ENCODE measurements at regions not wholly inside any gene's neighbourhood (a gene's known extent, or its start where the extent isn't known, plus 50 kb on each side); places are given as distances from the start of the nearest gene placed in this dataset.

DNA sequence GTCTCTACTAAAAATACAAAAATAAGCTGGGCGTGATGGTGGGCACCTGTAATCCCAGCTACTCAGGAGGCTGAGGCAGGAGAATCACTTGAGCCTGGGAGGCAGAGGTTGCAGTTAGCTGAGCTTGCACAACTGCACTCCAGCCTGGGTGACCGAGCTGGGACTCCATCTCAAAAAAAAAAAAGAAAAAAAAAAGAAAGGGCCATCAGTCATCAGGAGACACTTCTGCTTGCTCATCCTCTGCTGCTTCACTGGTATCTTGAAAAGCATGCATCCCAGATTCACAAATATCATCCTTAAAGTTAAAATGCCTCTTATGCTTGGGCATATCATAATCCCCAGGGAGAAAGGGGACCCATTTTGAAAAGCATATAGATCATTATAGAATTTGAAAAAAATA, 176.6 kb upstream of the NR2F2 start:
- no peaks in the 10 kb centered on the region for H3K79me2 ChIP-seq (ENCODE audit: control insufficient read depth in 1 of 2, insufficient read depth in 2 of 2, low read length in 2 of 2)
- ChIA-PET CTCF (ENCODE audit: partially characterized antibody) (no interaction called here), POLR2A (ENCODE audit: partially characterized antibody) (no interaction called here)
- no peak overlapping the region for H3K14ac ChIP-seq (ENCODE audit: insufficient read length)
- H4K8ac ChIP-seq (ENCODE audit: extremely low read depth, insufficient read depth, low read length): no peak overlapping the region
- no peak overlapping the region for H2BK120ac ChIP-seq (replicated peaks; ENCODE audit: low read depth, low read length)
- FAIRE-seq (no peak), DNase-seq (ENCODE audit: low read depth in 1 of 2, low spot score in 2 of 2) (no peak)
- 78% methylated on average over 2 of the region's 2 CpGs; no CpG with 5 or more reads in 1 of the 2 experiments for WGBS, 2 experiments (ENCODE audit: extremely low coverage in 1 of 2, insufficient coverage in 1 of 2, insufficient read length in 1 of 2, insufficient replicate concordance in 2 of 2, low coverage in 1 of 2, low lambda C conversion rate in 2 of 2, missing lambda C conversion rate in 1 of 2)
- H3K23me2 ChIP-seq (ENCODE audit: low read depth, low read length): no peaks in the 10 kb centered on the region
- H3K4ac ChIP-seq (replicated peaks; ENCODE audit: insufficient read length, low read depth, low read length): no peak overlapping the region
- H3K56ac ChIP-seq (replicated peaks; ENCODE audit: insufficient read length, low read depth, low read length): no peak overlapping the region
- no peak overlapping the region for H4K91ac ChIP-seq (replicated peaks; ENCODE audit: insufficient read length, low read length)
- TF ChIP-seq KDM5A (IDR thresholded peaks at IDR 0.05; ENCODE audit: low read length) (no peak), SP2 (IDR thresholded peaks at IDR 0.05; ENCODE audit: low read length) (no peak), MAFK (IDR thresholded peaks at IDR 0.05; ENCODE audit: low read depth, low read length) (no peak), CTBP2 (IDR thresholded peaks at IDR 0.05; ENCODE audit: borderline replicate concordance, insufficient read depth, insufficient read length, low read length) (no peak), BCL11A (IDR thresholded peaks at IDR 0.05; ENCODE audit: low read depth in 2 of 2, low read length in 2 of 2) (no peak), CHD2 (IDR thresholded peaks at IDR 0.05; ENCODE audit: low read length) (no peak), POU5F1 (IDR thresholded peaks at IDR 0.05; ENCODE audit: low read depth, low read length) (no peak), POLR2AphosphoS5 (IDR thresholded peaks at IDR 0.05; ENCODE audit: low read depth, low read length) (no peak), SIN3A (conservative IDR thresholded peaks at IDR 0.05 in 1 of 2, IDR thresholded peaks at IDR 0.05 in 1 of 2; ENCODE audit: low read depth in 1 of 2, low read length in 2 of 2) (no peak)
- TF ChIP-seq, protein P1, sequence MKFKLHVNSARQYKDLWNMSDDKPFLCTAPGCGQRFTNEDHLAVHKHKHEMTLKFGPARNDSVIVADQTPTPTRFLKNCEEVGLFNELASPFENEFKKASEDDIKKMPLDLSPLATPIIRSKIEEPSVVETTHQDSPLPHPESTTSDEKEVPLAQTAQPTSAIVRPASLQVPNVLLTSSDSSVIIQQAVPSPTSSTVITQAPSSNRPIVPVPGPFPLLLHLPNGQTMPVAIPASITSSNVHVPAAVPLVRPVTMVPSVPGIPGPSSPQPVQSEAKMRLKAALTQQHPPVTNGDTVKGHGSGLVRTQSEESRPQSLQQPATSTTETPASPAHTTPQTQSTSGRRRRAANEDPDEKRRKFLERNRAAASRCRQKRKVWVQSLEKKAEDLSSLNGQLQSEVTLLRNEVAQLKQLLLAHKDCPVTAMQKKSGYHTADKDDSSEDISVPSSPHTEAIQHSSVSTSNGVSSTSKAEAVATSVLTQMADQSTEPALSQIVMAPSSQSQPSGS (IDR thresholded peaks at IDR 0.05; ENCODE audit: low read length): no peak
- TF ChIP-seq, protein P2, sequence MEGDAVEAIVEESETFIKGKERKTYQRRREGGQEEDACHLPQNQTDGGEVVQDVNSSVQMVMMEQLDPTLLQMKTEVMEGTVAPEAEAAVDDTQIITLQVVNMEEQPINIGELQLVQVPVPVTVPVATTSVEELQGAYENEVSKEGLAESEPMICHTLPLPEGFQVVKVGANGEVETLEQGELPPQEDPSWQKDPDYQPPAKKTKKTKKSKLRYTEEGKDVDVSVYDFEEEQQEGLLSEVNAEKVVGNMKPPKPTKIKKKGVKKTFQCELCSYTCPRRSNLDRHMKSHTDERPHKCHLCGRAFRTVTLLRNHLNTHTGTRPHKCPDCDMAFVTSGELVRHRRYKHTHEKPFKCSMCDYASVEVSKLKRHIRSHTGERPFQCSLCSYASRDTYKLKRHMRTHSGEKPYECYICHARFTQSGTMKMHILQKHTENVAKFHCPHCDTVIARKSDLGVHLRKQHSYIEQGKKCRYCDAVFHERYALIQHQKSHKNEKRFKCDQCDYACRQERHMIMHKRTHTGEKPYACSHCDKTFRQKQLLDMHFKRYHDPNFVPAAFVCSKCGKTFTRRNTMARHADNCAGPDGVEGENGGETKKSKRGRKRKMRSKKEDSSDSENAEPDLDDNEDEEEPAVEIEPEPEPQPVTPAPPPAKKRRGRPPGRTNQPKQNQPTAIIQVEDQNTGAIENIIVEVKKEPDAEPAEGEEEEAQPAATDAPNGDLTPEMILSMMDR (IDR thresholded peaks at IDR 0.05; ENCODE audit: control extremely low read depth in 1 of 3, insufficient read depth in 1 of 3, low read depth in 1 of 3, low read length in 3 of 3): no peak
- H2BK20ac ChIP-seq (ENCODE audit: low read length): no peak overlapping the region
- H2AFZ ChIP-seq (ENCODE audit: low read length): no peak overlapping the region
- no peaks in the 10 kb centered on the region for H3K36me3 ChIP-seq (ENCODE audit: control insufficient read depth in 2 of 4, insufficient read depth in 4 of 4, low read length in 3 of 4)
- no peak overlapping the region for H2BK5ac ChIP-seq (ENCODE audit: low read depth, low read length)
- H3K9ac ChIP-seq (replicated peaks in 1 of 4; ENCODE audit: extremely low read depth in 1 of 4, low read depth in 3 of 4, low read length in 3 of 4): no peak overlapping the region
- no peak overlapping the region for H2AK5ac ChIP-seq (ENCODE audit: low read depth, low read length)
- H3K79me1 ChIP-seq (ENCODE audit: low read depth, low read length): no peaks in the 10 kb centered on the region
- no peak overlapping the region for H3K4me2 ChIP-seq (ENCODE audit: insufficient read depth in 1 of 2, low read depth in 2 of 2, low read length in 2 of 2)
- H3K18ac ChIP-seq (ENCODE audit: extremely low read depth, low read length): no peak overlapping the region
- no peaks in the 10 kb centered on the region for H3K9me3 ChIP-seq (ENCODE audit: insufficient read depth in 2 of 2, low read depth in 1 of 2, low read length in 1 of 2)
- no peak overlapping the region for H2BK12ac ChIP-seq (ENCODE audit: low read depth, low read length)
- no peak overlapping the region for H3K4me3 ChIP-seq (ENCODE audit: extremely low read depth in 1 of 4, insufficient read depth in 2 of 4, low read depth in 3 of 4, low read length in 4 of 4)
- H4K5ac ChIP-seq (ENCODE audit: insufficient read length, low read depth, low read length): no peak overlapping the region
- no peak overlapping the region for H3K23ac ChIP-seq (ENCODE audit: insufficient read length)
- H2BK15ac ChIP-seq (ENCODE audit: low read length): no peak overlapping the region
- no peak overlapping the region for H3K27ac ChIP-seq (ENCODE audit: low read depth, low read length)
- H4K20me1 ChIP-seq (replicated peaks in 1 of 2; ENCODE audit: control insufficient read depth in 1 of 2, insufficient read depth in 2 of 2, low read length in 2 of 2): no peaks in the 10 kb centered on the region
- no peaks in the 10 kb centered on the region for H3K4me1 ChIP-seq (replicated peaks in 1 of 4; ENCODE audit: control insufficient read depth in 3 of 4, insufficient read depth in 4 of 4, low read length in 3 of 4)
- no peaks in the 10 kb centered on the region for H3K27me3 ChIP-seq (replicated peaks in 1 of 4; ENCODE audit: control insufficient read depth in 3 of 4, extremely low read depth in 1 of 4, insufficient read depth in 3 of 4, low read length in 3 of 4)

Data from H1 (cell line).